GM18858 (cell line): ENCODE measurements at regions not wholly inside any gene's neighbourhood (a gene's known extent, or its start where the extent isn't known, plus 50 kb on each side); places are given as distances from the start of the nearest gene placed in this dataset.

Experiments
- ATAC-seq: cut with Tn5 transposase; IDR thresholded peaks from one replicate; pipeline ENCODE4 v1.9.1; 2021; ENCODE audit not compliant: unreplicated experiment

DNA sequence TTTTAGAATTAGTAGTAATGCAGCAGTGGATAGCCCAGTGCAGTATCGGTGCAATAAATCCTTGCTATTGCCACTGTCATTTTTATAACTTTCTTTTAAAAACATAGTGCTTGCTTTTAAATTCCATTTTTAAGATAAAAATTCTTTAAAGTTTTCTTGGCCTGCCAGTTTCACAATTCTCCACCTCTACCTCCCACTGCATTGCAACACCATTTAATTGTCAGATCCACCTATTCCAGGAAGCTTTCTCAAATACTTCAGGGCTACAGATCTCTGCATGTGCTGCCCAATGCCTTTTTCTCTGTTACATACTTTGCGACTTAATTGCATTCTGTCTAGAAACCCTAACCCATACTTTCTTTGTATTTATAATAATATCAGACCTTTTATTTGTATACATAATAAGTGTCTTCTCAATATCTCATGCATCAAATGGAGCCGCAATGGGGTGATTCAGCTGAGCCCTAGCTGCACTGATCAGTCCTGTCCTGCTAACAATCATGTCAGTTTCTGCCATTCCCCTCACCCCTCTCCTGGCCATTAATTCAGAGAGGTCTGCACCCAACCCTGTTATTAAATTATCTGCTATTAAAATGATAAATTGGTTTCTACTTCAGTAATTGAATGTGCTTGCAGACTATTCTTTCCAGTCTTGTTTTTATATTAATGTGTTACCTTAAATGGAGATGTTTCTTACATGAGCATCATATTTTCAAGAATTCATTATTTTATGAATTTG, 193.1 kb downstream of the SLIT2 start:
- ATAC-seq: no peak

DNA sequence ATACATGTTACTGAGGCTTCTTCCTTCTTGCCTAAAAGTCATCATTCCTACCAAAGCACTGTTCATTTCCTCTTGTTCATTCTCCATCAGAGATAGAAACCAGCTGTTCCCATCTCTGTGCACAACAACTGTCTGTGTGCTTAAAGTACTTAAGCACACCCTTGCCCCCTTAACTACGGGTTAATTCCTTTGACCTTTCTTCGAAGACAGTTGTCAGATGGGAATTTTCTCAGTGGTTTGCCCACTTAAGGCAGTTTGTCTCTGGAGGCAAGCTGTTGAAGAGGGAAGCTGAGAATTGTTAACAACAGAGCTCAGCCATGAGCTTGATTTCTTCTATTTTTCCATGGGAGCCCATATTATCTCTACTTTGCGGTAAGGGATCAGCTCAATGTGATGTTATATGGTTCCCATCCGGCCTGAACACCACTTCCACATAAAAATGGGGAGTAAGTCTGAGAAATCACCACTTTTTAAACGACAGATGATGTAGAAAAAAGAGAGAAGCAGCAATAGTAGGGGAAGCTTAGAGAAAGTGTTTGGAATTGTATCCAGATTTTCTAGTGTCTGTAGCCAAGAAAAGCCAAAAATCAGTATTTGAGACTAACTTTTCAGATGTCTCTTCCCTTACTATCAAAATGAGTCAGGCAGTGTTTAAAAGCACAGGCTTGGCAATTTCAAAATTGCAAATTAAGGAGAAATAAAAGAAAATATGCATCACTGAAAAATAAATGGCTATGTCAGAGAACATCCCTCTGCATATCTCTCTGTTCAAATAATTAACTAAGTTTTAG, 194.4 kb downstream of the SLIT2 start:
- ATAC-seq: no peak

DNA sequence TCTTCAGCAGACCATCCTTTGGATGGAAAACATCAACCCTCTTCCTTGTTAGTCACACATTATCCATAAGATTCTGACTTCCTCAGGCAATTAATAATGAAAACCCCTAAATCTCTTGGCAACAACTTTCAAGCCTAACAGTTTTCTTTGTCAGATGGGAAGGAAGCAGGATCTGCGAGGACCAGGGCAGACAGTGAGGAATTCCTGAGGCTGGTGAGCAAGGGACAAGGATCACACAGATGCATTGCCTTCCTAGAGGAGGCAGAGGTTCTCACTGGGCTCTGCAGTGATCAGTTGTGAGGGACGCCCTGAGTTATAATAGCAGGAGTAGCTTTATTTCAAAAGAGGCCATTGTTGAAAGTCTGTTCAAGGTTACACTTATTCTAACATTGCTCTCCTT, 195.4 kb downstream of the SLIT2 start:
- no peak for ATAC-seq

DNA sequence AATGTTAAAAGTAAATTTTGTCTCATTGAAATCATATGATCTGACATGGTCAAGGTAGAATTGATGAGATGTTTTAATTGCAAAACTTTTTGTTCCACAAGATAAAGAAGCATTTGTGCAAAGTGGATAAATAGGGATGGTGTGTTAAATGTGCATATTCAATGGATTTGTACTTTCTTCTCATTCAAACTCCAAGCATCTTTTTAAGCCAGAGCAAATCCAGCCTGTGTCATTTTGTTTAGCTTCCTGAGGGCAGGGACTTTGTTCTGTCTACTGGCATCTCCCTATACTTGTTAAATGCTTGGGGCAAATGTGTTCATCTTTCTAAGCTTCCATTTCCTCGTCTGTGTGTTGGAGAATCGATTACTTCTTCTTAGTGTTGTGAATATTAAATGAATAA, 200.3 kb downstream of the SLIT2 start:
- ATAC-seq: no peak

DNA sequence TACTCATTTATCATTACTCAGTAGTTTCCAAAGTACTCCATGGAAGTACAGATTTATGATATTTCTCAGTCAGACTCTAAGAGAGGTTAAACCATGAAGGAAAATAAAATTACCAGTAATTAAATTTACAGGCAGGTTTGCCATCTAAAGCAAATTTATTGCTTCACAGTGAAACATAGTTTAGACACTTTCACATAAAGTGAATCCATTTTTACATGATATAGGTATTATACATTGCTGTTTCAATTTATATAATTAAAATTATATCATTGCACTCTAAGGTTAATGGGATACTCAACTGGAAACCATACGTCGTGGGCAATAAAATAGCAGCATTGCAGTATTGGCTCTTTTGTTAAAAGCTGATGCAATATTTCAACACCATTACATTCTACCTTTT, 202.8 kb downstream of the SLIT2 start:
- ATAC-seq: no peak

DNA sequence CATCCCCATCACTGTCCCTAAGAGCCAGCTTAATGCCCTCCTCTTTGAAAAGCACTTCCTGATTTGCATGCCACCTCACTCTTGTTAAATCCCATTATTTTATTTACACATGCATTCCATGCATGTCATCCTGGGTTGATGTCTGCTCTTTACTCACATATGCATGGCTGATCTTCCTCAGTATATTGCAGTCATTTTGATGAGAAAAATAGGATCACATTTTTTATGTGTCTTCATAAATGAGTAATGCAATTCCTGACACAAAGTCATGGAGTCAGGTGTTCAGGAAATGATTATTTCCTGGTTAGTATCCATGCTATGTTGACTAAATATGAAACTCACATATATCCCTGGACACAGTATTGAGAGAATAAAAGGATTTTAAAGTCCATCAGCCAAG, 204.7 kb downstream of the SLIT2 start:
- no peak for ATAC-seq

DNA sequence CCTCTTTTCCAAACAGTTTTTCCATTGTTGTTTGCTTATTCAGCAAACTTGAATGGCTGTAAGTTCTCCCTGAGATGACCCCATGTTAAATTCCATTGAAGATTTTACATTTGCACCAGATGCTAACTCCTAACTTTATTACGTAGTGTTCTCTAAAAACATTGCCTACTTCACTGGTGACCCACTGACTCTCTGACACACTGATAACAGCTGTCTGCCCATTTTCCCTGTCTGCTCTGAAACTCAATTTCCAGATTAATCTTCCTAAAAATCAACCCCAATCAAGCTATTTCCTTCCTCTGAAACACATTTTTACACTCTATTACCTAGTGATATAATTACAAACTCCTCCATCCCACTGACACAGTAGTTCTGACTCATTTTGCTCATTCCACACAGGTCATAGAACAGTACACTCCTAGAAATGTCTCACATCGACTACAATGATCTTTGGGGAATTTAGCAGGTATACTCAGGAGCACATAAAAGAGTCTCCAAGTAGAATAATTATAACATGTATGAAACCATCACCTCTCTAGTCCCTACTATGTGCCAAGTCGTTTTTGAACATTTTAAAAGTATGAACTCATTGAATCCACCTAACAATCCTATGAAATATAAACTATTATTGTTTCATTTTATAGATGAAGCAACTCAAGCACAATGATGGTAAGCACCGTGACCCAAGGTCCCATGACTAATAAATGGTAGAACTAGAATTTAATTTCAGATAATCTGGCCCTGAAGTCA, 210.9 kb downstream of the SLIT2 start:
- ATAC-seq: no peak

DNA sequence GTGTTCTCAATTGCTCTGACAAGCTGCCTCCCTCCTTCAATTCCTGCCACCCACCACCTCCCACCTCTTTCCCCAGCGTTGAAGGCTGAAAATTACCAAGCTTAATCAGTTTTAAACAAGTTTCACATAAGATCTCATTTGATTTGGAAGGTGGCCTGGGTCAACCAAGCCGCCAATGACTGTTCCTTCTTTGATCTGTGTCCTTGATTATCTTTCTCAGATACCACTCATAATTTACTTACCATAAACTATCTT, 211.4 kb downstream of the SLIT2 start:
- no peak for ATAC-seq

DNA sequence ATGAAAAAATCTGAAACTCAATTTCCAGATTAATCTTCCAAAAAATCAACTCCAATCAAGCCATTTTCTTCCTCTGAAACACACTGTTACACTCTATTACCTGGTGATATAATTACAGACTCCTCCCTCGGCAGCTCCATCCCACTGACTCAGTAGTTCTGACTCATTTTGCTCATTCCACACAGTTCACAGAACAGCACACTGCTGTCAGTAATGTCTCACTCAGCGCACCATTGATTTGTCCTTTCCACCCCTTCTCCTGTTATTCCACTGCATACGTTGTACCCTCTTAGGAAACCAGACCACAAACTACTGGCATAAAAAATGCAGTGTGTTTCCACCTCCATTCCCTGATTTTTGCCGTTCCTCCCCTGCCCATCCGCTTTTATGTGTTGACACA, 212.7 kb downstream of the SLIT2 start:
- ATAC-seq: no peak

DNA sequence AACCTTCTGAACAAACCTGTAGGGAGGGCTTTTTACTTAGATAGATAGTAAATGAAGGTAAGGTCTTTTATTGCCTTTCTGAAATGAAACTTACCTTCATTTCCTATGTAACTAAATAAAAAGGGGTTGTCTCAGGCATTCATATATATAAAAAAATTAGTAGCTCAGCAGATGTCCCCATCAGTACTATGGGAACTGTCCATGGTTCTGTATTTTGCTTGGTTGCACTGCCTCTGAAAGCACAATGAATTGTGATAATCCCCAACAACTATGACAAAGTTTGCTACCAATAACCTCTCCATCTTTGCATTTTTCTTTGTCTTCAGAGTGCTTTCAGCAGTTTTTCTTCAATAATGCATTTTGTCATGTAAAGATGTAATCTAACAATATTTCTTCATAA, 222.4 kb downstream of the SLIT2 start:
- no peak for ATAC-seq

DNA sequence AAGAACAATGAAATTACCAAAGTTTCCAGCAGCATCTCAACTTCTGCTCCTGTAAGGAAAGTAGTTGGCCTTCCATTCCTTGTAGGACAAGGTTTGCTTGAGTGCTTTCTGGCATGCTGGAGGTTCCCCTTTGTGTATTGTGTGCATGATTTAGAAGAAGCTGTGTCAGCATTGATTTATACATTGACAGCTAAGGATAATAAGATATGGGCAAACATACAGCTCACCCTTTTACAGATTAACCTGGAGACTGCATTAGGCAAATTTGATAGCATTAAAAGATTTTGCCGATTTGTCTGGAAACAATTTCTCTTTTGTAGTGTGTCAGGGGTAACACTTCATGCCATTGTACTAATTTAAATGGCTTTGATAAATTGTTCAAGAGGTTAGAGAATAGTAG, 221.8 kb upstream of the PACRGL start:
- no peak for ATAC-seq

DNA sequence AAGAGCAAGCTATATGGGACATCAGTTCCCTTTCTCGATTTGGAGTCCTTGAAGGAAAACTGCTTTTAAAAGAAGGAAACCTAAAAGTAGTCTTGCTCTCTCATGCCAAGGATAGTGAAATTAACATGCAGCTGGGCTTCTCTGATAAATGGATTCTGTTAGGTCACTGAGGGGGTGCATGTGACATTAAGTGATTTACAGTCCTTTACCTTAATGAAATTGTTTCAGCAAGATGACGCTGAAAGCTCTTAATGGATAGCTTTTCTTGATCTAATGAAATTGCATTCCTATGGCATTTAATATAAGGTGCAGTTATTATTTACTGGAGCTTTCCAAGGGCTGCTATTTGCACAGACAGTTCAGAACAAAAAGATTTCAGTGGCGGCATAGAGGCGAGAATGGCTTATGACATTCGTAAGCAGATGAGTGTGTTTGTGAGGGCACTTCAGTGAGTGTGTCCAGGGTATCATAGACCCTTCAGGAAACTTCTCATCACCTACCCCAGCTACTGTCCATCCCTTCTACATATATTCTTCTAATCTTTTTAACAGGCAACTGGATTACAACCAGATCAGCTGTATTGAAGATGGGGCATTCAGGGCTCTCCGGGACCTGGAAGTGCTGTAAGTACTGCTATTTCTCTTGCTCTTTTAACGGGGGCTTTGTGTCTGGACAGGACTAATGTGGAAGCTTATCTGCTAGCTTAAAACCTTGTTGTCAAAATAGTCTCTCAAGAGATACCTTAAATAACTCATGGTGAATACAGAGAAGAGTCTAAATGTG, 219.9 kb upstream of the PACRGL start:
- no peak for ATAC-seq

DNA sequence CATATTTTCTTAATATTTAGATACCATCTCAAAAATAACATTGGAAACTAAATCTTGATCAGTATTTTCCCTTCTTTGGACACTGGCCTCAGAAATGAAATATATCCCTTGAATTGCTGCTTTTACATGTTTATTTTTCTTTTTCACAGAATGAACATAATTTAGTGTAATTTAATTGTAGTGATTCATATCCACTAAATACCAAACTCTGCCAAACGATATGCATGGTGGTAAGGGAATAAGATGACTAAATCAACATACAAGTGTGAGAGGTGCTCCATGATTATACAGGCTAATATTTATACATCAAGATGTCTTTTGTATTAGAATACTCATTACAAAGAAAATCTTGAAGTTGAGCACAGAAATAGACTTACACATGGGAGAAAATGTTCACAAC, 216.8 kb upstream of the PACRGL start:
- ATAC-seq: no peak

DNA sequence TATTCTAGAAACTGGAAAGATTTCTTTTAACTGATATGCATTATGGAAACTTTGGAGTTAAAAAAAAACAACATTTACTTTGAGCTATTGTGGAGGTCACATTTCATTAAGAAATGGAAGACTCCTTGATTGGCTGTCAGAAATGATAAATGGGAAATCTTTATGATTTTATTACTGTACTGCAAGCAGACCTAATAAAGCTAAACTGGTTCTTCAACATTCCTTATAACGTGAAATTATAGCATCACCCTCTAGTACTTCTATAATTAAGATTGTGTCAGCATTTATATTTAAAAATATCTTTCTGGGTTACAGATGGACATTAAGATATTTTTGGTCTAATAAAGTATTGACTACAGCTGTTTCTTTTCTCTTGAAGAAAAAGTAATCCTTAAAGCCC, 213.8 kb upstream of the PACRGL start:
- no peak for ATAC-seq

DNA sequence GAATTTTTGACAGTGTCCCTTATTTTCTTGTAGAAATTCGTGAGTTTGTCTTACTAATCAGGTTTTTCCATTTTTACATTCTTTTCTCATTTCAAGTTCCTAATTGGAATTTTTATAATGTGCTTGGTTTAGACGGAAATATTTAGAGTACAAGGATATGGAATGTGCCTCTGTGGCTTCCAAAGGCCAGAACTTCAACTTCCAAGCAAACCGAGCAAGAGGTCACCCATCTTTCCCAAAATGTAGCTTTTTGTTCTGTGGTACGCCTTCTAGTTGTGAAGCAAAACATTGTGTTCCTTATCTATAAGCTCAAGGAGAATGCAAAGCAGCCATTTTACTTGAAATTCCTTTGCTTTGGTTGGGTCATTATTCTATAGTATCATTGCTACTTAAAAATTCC, 212.8 kb upstream of the PACRGL start:
- no peak for ATAC-seq

DNA sequence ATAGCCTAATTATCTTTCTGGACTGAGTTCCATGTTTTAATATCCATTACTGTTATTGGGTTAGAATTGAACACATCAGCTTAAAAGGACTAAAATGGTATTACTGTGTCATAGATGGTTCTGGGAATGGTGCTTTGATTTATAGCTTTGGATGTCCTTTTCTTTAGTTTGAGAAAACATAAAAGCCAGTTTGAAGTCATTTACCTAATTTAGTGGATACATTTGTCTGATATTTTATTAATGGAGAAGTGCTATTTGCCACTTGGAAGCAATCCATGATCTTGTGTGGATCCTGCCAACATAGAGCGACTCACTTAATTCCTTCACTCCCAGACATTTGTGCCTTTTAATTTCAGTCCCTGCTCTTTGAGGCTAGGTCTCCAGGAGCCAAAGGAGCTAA, 212.4 kb upstream of the PACRGL start:
- ATAC-seq: no peak

DNA sequence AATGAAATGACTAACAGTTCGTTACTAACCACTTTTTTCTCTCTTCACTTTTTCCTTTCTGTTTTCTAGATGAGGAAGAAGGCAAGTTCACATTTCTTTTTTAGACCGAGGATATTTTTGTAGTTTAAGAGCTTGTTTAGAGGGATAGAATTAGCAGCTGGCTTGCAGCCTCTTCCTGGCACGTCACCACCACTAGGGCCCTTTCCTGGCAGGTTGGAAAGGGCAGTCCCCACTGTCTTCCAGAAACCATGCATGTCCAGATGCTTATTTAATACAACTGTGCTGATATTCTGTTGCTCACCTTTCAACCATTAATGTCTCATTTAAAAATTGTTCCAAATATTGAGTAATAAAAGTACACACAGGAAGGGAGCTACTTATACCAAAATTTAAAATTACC, 209.5 kb upstream of the PACRGL start:
- ATAC-seq: no peak

DNA sequence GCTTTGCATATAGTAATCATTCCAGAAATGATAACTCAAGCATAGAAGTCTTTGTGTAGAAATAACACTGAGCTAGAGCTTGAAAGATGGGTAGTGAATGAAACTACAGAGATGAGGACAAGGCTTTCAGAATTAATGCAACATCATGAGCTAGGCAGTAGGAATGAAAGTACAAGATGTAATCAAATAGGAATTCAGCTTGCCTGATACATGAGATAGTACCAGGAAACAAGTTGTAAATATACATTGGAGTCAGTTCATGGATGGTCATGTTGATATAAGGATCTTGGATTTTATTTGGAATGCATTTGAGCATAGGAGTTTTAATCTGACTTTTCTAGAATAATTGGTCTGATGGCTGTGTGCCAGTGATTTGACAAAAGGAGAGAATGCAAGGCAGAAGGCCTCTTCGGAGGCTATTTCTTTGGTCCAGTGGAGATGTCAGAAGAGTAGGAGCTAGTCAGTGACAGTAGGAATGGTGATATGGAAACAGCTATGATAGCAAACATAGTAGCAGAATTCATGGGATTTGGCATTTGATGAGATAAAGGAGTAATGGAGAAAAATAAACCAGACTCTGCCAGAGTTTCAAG, 206.4 kb upstream of the PACRGL start:
- ATAC-seq: no peak

DNA sequence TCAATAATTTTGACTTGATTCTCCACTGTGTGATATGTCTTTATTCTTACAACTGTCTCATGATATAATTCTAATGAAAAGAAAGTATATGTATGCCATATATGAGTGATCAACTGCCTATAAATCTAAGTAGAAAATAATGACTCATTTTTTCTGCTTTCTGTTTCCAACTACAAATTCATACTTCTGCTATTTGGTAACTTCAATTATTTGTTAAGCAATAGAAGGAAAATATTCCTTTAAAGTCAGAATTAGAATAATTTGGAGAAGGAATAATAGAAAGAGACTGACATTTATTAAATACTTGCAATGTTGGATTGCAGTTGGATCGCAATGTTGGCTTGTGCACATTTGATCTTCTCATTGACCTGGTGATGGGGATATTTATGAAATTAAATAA, 204.2 kb upstream of the PACRGL start:
- no peak for ATAC-seq

DNA sequence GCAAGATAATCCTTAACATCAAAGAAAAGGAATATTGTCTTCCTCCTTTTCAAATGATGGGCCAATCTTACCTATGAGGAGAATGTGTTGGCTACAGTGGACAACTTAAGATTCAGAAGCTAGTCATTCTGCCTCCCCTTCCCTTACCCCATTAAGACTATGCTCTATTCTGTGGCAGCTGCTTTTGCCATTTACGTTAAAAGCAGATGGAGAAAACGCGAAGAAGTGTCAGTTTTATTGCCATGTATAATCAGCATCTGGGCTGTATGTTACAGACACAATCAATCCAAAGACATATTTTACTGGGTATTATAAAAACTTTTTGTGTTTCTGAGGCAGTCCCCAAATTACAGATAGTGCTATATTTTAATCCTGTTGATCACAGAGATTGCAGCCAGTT, 196.1 kb upstream of the PACRGL start:
- ATAC-seq: no peak

DNA sequence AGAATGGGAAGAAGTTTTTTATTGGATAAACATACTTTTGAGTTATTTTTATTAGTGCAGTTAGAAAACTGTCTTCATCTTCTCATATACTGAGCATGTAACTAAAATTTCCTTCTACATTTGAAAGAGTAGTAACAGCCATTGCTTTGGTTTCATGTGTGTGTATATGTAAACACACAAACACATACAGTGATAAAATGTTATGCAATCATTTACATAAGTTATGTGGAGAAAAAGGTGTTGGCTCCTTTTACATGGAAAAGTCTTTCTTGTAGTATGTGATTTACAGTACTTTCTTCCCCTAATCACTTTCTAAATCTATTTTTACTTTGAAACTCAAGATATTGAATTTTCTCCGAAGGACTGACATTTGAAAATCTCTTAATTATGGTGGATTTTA, 194.3 kb upstream of the PACRGL start:
- ATAC-seq: no peak
